LNCaP clone FGC (cell line): ENCODE measurements at regions not wholly inside any gene's neighbourhood (a gene's known extent, or its start where the extent isn't known, plus 50 kb on each side); places are given as distances from the start of the nearest gene placed in this dataset.

ENCODE experiments used
- DNase-seq: peaks from one replicate; pipeline ENCODE4 v3.0.0-alpha.2; 2011; ENCODE audit warnings: low read depth
- H3K4me3 ChIP-seq: 2 replicates; pipeline ENCODE4 v1.5.1; 2011; ENCODE audit warnings: mild to moderate bottlenecking, low read depth, low read length, control low read depth
- TF ChIP-seq, protein P1 (sequence below): IDR thresholded peaks from 2 replicates; pipeline ENCODE4 v1.5.1; 2012; ENCODE audit warnings: mild to moderate bottlenecking; ENCODE audit not compliant: control insufficient read depth, insufficient read depth; ENCODE audit errors: extremely low read depth

DNA sequence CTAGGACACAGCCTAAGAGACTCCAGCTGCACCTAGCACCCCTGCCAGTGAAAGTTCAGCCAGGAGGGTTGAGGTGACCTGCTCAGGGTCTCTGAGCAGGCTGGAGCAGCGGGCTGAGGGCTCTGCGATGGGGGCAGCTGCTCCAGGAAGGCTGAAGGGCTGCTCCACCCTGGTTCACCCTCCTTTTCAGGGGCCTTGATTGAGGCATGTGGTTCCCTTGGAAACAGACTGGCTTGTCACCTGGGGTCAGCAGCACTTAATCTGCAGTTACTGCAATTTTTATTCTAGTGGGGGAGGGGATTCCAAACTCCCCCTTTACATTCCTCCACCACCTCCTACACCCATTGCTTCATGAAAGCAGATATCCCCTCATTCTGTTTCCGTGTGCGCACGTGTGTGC, 85.3 kb upstream of the UNC5B start:
- no peak for DNase-seq
- TF ChIP-seq, protein P1, sequence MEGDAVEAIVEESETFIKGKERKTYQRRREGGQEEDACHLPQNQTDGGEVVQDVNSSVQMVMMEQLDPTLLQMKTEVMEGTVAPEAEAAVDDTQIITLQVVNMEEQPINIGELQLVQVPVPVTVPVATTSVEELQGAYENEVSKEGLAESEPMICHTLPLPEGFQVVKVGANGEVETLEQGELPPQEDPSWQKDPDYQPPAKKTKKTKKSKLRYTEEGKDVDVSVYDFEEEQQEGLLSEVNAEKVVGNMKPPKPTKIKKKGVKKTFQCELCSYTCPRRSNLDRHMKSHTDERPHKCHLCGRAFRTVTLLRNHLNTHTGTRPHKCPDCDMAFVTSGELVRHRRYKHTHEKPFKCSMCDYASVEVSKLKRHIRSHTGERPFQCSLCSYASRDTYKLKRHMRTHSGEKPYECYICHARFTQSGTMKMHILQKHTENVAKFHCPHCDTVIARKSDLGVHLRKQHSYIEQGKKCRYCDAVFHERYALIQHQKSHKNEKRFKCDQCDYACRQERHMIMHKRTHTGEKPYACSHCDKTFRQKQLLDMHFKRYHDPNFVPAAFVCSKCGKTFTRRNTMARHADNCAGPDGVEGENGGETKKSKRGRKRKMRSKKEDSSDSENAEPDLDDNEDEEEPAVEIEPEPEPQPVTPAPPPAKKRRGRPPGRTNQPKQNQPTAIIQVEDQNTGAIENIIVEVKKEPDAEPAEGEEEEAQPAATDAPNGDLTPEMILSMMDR: no peak
- no peak overlapping the region for H3K4me3 ChIP-seq

DNA sequence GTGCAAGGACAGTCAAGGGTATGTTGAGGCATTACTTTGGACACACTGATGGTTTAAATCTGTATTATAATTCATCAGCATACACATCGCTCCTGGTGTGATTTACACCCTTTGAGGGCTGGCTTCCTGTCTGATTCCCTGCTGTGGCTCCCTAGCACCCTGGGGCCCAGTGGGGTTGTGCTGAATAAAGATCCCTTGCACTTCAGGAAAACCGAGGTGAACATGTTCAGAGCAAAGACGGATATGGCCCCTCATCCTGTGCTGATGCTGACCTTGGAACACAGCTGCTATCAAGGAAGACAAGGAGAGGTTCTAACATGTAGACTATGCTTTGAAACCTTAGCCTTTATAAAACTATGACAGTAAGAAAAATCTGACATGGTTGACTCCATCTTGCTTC, 84.6 kb upstream of the UNC5B start:
- TF ChIP-seq, protein P1: no peak
- H3K4me3 ChIP-seq: no peak overlapping the region
- DNase-seq: no peak

DNA sequence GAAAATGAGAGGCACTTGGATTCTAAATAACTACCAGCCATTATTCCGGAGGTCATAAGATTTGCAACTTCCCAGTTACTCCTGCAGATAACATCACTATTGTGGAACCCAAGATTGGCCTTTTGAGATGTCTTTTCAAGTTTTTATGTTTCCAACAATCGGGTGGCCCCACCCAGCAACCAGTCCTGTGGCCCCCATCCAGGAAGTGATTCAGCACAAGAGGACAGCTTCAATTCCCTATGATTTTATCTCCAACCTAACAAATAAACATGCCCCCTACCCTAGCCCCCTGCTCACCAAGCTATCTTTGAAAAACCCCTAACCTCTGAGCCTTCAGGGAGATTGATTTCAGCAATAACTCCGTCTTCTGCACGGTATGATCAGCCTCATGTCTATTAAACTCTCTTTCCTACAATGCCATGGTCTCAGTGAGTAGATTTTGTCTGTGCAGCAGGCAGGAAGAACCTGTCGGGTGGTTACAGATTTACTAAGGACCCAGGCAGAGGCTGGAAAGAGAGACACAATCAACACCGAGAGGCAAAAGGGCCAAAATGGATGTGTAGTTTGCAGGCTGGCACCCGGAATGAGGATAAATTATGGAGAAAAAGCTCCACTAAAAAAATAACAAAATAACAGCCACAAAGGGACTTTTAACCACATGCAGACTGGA, 83.9 kb upstream of the UNC5B start:
- no peak for DNase-seq
- H3K4me3 ChIP-seq: no peak overlapping the region
- TF ChIP-seq, protein P1: no peak

DNA sequence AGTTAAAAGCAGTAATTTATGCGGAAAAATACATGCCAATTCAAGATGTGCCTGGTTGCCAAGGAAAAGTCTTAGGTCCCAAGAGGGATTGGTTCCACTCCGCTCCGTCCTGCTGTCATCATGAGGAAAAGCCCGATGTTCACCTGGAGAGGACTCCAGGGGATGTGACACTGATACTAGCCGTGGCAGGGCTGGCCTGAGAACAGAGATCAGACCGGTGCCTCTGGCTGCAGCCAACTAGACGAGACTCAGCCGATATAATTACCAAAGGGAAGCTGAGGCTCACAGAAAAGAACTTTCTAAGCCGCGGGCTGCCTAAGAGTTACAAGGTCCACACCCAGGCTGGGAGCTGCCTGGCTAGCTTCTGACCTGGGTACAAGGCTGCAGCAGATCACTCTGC, 81.3 kb upstream of the UNC5B start:
- TF ChIP-seq, protein P1: no peak
- DNase-seq: no peak
- no peak overlapping the region for H3K4me3 ChIP-seq

DNA sequence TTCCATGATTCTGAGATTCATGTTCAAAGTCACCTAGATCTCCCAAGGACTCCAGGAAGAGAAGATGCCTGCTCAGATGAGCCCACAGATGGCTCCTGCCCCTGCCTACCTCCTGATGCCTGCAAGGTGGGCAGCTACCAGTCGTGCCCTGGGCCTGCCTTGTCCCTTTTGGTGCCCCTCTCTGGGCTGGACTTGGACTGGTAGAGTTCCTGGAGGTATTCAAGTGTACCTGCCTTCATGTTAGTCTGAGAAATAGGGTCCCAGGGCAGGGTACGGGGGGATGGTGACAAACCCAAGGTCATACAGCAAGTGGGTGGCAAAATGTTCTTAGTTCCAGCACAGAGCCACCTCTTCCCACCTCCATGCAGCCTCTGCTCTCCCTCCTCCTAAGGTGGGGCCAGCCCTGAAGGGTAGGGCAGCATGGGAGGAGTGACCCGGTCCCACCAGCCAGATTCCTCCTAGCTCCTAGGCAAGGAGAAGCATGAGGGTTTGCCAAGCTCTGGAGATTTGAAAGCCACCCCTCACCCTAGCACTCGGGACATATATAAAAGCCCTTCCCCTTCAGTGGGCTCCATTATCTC, 80.8 kb upstream of the UNC5B start:
- TF ChIP-seq, protein P1: no peak
- no peak overlapping the region for H3K4me3 ChIP-seq
- DNase-seq: no peak

DNA sequence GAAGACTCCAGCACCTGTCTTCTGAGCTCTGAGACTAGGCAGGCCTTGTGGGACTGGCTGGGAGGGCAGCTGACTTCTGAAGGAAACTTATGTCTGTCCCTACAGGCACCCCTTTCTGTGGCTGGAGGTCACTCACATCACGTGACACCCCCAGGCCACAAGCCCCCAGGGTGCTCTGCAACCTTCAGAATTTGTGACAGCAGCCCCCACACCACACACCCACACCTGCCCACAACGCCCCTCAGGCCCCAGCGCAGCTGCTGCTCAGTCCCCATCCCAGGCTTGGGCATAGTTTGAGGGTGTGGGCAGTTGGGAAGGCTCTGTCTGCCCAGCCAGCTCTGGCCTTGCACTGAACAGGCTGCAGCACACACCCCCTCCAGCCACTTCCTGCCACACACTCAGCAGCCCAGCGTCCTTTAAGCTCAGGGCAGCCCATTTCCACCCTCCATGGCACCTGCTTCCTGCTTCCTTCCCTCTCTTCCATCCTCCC, 80.0 kb upstream of the UNC5B start:
- no peak overlapping the region for H3K4me3 ChIP-seq
- DNase-seq: no peak
- TF ChIP-seq, protein P1: no peak
